Retinal pigment epithelial cell (primary cell): ENCODE measurements at regions not wholly inside any gene's neighbourhood (a gene's known extent, or its start where the extent isn't known, plus 50 kb on each side); places are given as distances from the start of the nearest gene placed in this dataset.

Source experiments
- DNase-seq: peaks from one replicate; pipeline ENCODE4 v3.0.0-alpha.2; 2010; ENCODE audit warnings: low read depth
- H3K4me3 ChIP-seq: 2 replicates; pipeline ENCODE4 v1.5.1; 2011; ENCODE audit warnings: mild to moderate bottlenecking, low read length, control low read depth, moderate library complexity
- TF ChIP-seq, protein P1 (sequence below): conservative IDR thresholded peaks from 2 replicates; pipeline ENCODE4 v1.5.1; 2011; ENCODE audit warnings: low read depth, low read length, control low read depth, inconsistent platforms

DNA sequence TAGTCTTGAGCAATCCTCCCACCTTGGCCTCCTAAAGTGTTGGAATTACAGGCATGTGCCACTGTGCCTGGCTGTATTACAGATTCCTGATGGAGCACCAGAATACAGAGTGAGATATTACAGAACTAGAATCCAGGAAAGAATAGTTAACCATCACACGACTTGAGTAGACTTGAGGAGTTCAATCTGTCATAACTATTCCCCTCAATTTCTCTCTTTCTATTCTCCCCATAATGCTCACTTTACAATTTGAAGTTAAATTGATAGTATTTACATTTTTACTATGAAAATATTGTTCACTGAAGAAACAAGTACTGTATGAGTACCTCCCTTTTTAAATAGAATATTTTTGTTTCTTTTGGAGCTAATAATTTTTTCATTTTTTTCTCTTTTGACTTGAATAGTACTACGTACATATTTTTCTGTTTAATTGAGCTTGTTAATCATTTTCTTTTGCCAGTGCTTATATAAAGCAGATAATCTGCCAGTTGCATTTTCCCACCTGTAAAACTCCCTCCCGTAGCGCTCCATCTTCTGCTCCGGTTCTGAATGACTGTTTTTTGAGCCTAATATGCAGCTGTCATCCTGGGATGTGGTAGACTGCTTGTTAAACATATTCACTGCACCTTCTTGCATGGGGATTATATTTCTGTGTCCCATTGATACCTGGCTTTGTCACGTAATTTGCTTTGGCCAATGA, 105.5 kb downstream of the MYCN start:
- TF ChIP-seq, protein P1, sequence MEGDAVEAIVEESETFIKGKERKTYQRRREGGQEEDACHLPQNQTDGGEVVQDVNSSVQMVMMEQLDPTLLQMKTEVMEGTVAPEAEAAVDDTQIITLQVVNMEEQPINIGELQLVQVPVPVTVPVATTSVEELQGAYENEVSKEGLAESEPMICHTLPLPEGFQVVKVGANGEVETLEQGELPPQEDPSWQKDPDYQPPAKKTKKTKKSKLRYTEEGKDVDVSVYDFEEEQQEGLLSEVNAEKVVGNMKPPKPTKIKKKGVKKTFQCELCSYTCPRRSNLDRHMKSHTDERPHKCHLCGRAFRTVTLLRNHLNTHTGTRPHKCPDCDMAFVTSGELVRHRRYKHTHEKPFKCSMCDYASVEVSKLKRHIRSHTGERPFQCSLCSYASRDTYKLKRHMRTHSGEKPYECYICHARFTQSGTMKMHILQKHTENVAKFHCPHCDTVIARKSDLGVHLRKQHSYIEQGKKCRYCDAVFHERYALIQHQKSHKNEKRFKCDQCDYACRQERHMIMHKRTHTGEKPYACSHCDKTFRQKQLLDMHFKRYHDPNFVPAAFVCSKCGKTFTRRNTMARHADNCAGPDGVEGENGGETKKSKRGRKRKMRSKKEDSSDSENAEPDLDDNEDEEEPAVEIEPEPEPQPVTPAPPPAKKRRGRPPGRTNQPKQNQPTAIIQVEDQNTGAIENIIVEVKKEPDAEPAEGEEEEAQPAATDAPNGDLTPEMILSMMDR = no peak
- H3K4me3 ChIP-seq = no peak overlapping the region
- DNase-seq = no peak

DNA sequence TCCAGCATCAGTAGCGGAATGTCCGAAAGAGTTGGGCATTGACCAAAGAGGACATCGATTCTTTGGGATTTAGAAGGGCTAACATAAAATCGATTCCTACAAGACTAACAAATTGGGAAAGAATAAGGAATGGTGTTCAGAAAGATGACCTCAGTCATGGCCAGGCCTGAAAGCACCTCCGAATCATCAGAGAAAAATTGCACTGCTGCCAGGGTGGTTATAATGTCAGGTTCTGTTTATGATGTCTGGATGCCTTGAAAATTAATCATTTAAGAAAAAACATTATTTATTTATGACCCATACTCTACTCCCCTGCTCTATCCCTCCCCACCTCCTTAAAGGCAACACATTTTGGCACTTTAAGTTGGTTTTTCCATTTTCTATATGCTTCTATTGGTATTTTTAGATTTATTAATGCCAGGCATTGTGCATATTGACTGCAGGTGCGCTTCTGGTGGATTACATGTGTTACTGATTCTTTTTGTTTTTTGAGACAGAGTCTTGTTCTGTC, 104.7 kb downstream of the MYCN start:
- TF ChIP-seq, protein P1 = no peak
- no peak for DNase-seq
- H3K4me3 ChIP-seq = no peak overlapping the region

DNA sequence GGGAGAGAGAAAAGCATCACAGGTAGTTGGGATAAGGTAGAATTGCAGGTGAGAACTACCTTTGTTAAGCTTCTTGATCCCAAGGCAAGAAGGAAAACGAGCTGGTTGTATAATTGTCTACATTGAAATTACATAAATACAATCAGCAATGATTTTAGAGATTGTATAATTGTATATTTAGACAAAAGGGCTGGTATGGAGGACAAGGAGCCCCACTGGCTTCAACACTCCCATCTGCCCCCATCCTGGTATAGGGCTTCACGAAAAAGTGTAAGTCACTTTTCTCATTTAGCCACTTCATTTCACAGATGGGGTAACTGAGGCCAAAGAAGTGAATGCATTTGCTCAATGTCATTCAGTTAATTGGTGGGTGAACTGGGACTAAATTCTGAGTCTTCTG, 103.3 kb downstream of the MYCN start:
- H3K4me3 ChIP-seq = no peak overlapping the region
- no peak for DNase-seq
- TF ChIP-seq, protein P1 = no peak

DNA sequence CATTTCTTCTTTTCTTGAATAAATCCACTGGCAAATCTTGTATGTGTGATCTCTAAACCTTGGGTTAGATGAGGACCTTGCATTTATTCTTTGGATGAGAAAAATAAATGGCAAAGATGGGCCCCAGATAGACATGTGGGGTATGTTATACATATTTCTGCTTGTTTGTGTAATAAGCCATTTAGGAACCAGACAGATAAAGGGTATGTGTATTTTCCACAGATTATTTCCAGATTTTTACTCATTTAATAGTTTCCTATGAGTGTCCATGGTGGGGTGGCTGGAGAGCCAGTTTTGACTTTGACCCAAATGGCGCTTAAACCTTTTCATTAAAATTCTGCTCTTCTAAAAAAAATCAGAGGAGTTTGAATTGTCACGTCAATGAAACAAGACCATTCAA, 102.8 kb downstream of the MYCN start:
- H3K4me3 ChIP-seq = no peak overlapping the region
- no peak for DNase-seq
- TF ChIP-seq, protein P1 = no peak

DNA sequence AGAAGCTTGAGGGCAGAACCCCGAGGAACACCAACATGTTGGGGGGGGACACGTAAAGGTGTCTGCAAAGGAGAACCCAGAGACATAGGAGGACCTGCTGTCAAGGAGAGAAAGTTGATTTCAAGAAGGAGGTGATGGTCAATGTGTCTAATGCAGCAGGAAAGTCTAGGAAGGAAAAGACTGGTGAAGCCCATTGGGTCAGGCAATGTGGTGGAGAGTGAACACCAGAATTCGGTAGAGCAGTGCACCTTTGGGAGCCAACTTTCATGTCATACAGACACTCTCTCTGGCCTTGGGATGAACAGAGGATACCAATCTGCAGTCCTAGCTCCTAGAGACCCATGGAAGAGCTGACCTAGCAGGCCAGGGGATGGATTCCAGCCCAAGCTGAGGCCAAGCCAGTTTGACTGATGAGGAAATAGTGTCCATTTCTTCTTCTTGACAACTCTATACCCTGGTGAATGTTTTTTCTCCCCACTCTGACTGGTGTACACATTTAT, 101.9 kb downstream of the MYCN start:
- no peak overlapping the region for H3K4me3 ChIP-seq
- TF ChIP-seq, protein P1 = no peak
- no peak for DNase-seq

DNA sequence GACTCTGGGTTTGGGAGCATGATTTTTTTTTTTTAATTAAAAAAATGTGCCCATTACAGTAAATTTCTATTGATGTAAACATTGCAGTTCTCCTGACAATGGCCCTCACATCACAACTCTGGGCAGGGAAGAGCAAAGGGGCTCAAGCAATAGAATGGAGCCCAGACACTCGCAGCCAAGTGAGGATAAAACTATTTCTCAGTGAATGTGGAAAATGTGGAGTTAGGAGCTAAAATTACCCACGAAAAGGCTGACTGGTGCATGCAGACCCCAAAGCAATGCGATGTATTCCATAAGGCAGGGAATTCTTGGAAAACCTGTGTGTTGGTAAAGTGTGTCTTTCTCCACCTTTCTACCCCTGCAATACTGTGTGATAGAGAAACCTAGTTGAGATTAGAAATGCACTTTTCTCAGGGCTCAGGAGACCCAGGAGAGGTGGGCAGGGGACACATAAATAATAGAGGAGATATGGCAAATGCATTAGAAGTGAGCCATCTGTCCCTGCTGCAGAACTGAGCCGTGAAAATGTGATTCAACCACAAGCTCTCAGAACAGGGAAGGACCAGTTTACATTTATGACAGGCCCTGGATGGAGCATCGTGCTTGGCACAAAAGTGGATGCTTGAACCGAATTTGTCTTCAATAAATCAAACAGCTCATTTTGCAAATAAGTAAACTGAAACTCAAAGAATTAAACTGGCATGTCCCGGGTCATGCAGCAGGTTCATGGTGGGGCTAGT, 100.1 kb downstream of the MYCN start:
- TF ChIP-seq, protein P1 = no peak
- no peak for DNase-seq
- no peak overlapping the region for H3K4me3 ChIP-seq
